ENCODE measurements at regions not wholly inside any gene's neighbourhood (a gene's known extent, or its start where the extent isn't known, plus 50 kb on each side); places are given as distances from the start of the nearest gene placed in this dataset.

GRCh38 chr10:117425974-117426566 is 50.8 kb upstream of the PDZD8 start (continued):
- TF ChIP-seq IRF3 (IDR thresholded peaks at IDR 0.05), result no peak
- no peak for TF ChIP-seq RAD21 (IDR thresholded peaks at IDR 0.05; ENCODE audit: insufficient read depth, low read depth, low read length)
- TF ChIP-seq TCF12 (IDR thresholded peaks at IDR 0.05; ENCODE audit: low read depth, low read length), result no peak
- peak; percentile 54; the same call in 1 of the 2 replicates for TF ChIP-seq ZNF687 (IDR thresholded peaks at IDR 0.05)
- TF ChIP-seq ESRRA (IDR thresholded peaks at IDR 0.05; ENCODE audit: low read length), result peak; percentile 32; the same call in 1 of the 2 replicates
- no peak for TF ChIP-seq NR2C2 (IDR thresholded peaks at IDR 0.05; ENCODE audit: borderline replicate concordance, control insufficient read depth, insufficient read length, low read depth)
- TF ChIP-seq CBFB (IDR thresholded peaks at IDR 0.05; ENCODE audit: low read depth), result no peak
- no peak for TF ChIP-seq STAT1 (conservative IDR thresholded peaks at IDR 0.05)
- TF ChIP-seq SMARCA5 (IDR thresholded peaks at IDR 0.05), result no peak
- TF ChIP-seq ETV6 (conservative IDR thresholded peaks at IDR 0.05 in 1 of 2, IDR thresholded peaks at IDR 0.05 in 1 of 2; ENCODE audit: borderline replicate concordance in 1 of 2, low read depth in 1 of 2), result no peak
- peak; percentile 27; the same call in 1 of the 2 replicates for TF ChIP-seq MTA2 (IDR thresholded peaks at IDR 0.05; ENCODE audit: low read depth)
- no peak for TF ChIP-seq POLR2AphosphoS5 (IDR thresholded peaks at IDR 0.05; ENCODE audit: low read length)
- TF ChIP-seq GABPA (IDR thresholded peaks at IDR 0.05; ENCODE audit: low read depth), result no peak
- peak; percentile 18 to 44; a peak in 2 of 4 replicates for TF ChIP-seq IKZF2 (IDR thresholded peaks at IDR 0.05)
- no peak for TF ChIP-seq NR2C1 (IDR thresholded peaks at IDR 0.05)
- TF ChIP-seq SREBF2 (IDR thresholded peaks at IDR 0.05; ENCODE audit: low read length), result no peak
- TF ChIP-seq PKNOX1 (IDR thresholded peaks at IDR 0.05), result 0 out of 2 replicates have a peak, but pooled peaks have one; percentile 10
- TF ChIP-seq DPF2 (IDR thresholded peaks at IDR 0.05), result peak; percentile 55
- no peak for TF ChIP-seq E2F8 (IDR thresholded peaks at IDR 0.05; ENCODE audit: low read depth, partially characterized antibody)
- no peak for TF ChIP-seq ZNF207 (IDR thresholded peaks at IDR 0.05; ENCODE audit: borderline replicate concordance)
- no peak for TF ChIP-seq SMAD1 (IDR thresholded peaks at IDR 0.05; ENCODE audit: low read depth, partially characterized antibody)
- TF ChIP-seq EZH2 (IDR thresholded peaks at IDR 0.05; ENCODE audit: borderline replicate concordance, control insufficient read depth, low read depth, low read length), result no peak
- TF ChIP-seq ZNF384 (IDR thresholded peaks at IDR 0.05; ENCODE audit: borderline replicate concordance, low read depth, low read length), result no peak
